Aorta (tissue), 5 donors: ENCODE measurements at regions not wholly inside any gene's neighbourhood (a gene's known extent, or its start where the extent isn't known, plus 50 kb on each side); places are given as distances from the start of the nearest gene placed in this dataset.

ENCODE experiments used
- ATAC-seq: fragments of 200-7000 bp; cut with Tn5 transposase; one replicate; pipeline ENCODE4 v1.9.1; 2022; ENCODE audit warnings: moderate library complexity; ENCODE audit not compliant: low FRiP score
- DNase-seq, 2 donors: peaks; one replicate each; pipeline ENCODE4 v3.0.0-alpha.2; 2020
- H3K27ac ChIP-seq, 2 donors: one replicate each; pipeline ENCODE4 v1.5.1; 2013; ENCODE audit warnings: low read length in 2 of 2, mild to moderate bottlenecking in 2 of 2, moderate library complexity in 2 of 2, control low read depth in 1 of 2, inconsistent platforms in 1 of 2, low read depth in 1 of 2
- H3K27me3 ChIP-seq, 2 donors: one replicate each; pipeline ENCODE4 v1.6.1; 2013; ENCODE audit warnings: control low read depth in 1 of 2, low read length in 1 of 2, mild to moderate bottlenecking in 1 of 2, moderate library complexity in 1 of 2; ENCODE audit not compliant: insufficient read depth in 2 of 2, control insufficient read depth in 1 of 2
- H3K36me3 ChIP-seq, 2 donors: one replicate each; pipeline ENCODE4 v1.6.1; 2013; ENCODE audit warnings: control low read depth in 1 of 2, low read length in 1 of 2, mild to moderate bottlenecking in 1 of 2; ENCODE audit not compliant: insufficient read depth in 2 of 2, control insufficient read depth in 1 of 2
- H3K4me1 ChIP-seq, 2 donors: one replicate each; pipeline ENCODE4 v1.6.1; 2013; ENCODE audit warnings: low read length in 2 of 2, control low read depth in 1 of 2, mild to moderate bottlenecking in 1 of 2, moderate library complexity in 1 of 2; ENCODE audit not compliant: insufficient read depth in 2 of 2, control insufficient read depth in 1 of 2
- H3K4me3 ChIP-seq, 2 donors: one replicate each; pipeline ENCODE4 v1.5.1; 2013; ENCODE audit warnings: low read length in 2 of 2, control low read depth in 1 of 2, mild to moderate bottlenecking in 1 of 2
- H3K9me3 ChIP-seq: one replicate; pipeline ENCODE4 v1.6.1; 2013; ENCODE audit warnings: mild to moderate bottlenecking, low read length; ENCODE audit not compliant: control insufficient read depth
- WGBS, 2 donors: extraction: QIAGEN DNeasy Blood & Tissue Kit; methylation state at CpG; one replicate each; pipeline ENCODE4 v1.1.7; 2013; 5-methylcytosine and 5-hydroxymethylcytosine counted together
- intact Hi-C, 2 donors: fragments of 100-400 bp; cut with DNase I; formaldehyde crosslinking; loops; one replicate each; pipeline versions ENCODE4 v1.14.2 to v1.15.0; 2022
- donor health status: healthy with polysubstance abuse.
- donor health status: Bipolar disorder and iron deficiency.
- donor health status: DM: no; HTN: no; CAD: no.
- donor health status: DM: no; HTN: no; CAD: no.
- donor health status: DM: yes; HTN: yes; CAD: no.

- Histone ChIP-seq H3K27me3 (peaks cover 0 to 4% of the 10 kb centered on the region in 2 donors), H3K9me3 (peaks cover 4% of the 10 kb centered on the region), H3K4me3 (no peak overlapping the region), H3K36me3 (no peaks in the 10 kb centered on the region), H3K27ac (no peak overlapping the region), H3K4me1 (no peaks in the 10 kb centered on the region)
- 72 to 80% methylated on average over 5 of the region's 5 CpGs for WGBS, 2 donors
- intact Hi-C loops, result no loop called here
- DNase-seq, result no peak
- no peak for ATAC-seq
Measured at GRCh38 chr11:112858289-112859023, 102.8 kb upstream of the NCAM1 start.

GRCh38 chr11:112859787-112860186, 101.4 kb upstream of the NCAM1 start:
- H3K4me1 ChIP-seq, result no peaks in the 10 kb centered on the region
- ATAC-seq, result no peak
- H3K27ac ChIP-seq, result no peak overlapping the region
- no peaks in the 10 kb centered on the region for H3K36me3 ChIP-seq
- peaks cover 0 to 4% of the 10 kb centered on the region in 2 donors for H3K27me3 ChIP-seq
- no peak overlapping the region for H3K4me3 ChIP-seq
- WGBS, 2 donors, result 91 to 96% methylated on average over 3 of the region's 3 CpGs
- intact Hi-C loops, result no loop called here
- no peak for DNase-seq
- peaks cover 4% of the 10 kb centered on the region for H3K9me3 ChIP-seq

GRCh38 chr11:112861356-112861755, 99.9 kb upstream of the NCAM1 start:
- H3K36me3 ChIP-seq, result no peaks in the 10 kb centered on the region
- peaks cover 4% of the 10 kb centered on the region for H3K9me3 ChIP-seq
- ATAC-seq (no peak), DNase-seq (no peak)
- H3K27ac ChIP-seq, result no peak overlapping the region
- H3K4me1 ChIP-seq, result no peaks in the 10 kb centered on the region
- H3K4me3 ChIP-seq, result no peak overlapping the region
- peaks cover 0 to 4% of the 10 kb centered on the region in 2 donors for H3K27me3 ChIP-seq
- intact Hi-C loops, result no loop called here

GRCh38 chr11:112863305-112863704, 97.9 kb upstream of the NCAM1 start:
- Histone ChIP-seq H3K36me3 (no peaks in the 10 kb centered on the region), H3K27me3 (no peaks in the 10 kb centered on the region), H3K4me1 (no peaks in the 10 kb centered on the region), H3K27ac (no peak overlapping the region), H3K9me3 (peaks cover 4% of the 10 kb centered on the region), H3K4me3 (no peak overlapping the region)
- ATAC-seq, result no peak
- intact Hi-C loops, result no loop called here
- 56 to 60% methylated on average over 1 of the region's 1 CpG for WGBS, 2 donors
- no peak for DNase-seq

DNA sequence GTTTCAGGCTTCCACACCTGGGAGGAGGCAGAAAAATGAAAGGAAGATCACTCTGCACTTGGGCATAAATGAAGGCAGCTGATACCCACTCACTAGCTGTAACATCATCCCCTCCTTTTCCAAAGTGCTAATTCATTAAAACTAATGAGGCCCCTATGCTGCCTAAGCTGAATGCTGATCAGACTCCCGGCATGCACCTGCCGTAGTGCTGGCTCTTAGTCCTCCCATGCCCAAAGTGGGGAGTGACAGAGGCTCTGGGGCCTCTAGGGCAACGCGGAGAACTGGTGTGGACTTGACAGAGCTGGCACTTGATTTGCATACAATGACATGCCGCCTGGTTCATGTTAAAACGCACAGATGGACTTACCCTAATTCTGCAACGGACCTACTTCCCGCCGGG, 96.5 kb upstream of the NCAM1 start:
- WGBS, 2 donors, result 88 to 90% methylated on average over 9 of the region's 9 CpGs
- Histone ChIP-seq H3K4me1 (no peaks in the 10 kb centered on the region), H3K36me3 (no peaks in the 10 kb centered on the region), H3K27me3 (no peaks in the 10 kb centered on the region), H3K27ac (no peak overlapping the region), H3K9me3 (peaks cover 2% of the 10 kb centered on the region), H3K4me3 (no peak overlapping the region)
- intact Hi-C loops, result no loop called here
- DNase-seq (no peak), ATAC-seq (no peak)

DNA sequence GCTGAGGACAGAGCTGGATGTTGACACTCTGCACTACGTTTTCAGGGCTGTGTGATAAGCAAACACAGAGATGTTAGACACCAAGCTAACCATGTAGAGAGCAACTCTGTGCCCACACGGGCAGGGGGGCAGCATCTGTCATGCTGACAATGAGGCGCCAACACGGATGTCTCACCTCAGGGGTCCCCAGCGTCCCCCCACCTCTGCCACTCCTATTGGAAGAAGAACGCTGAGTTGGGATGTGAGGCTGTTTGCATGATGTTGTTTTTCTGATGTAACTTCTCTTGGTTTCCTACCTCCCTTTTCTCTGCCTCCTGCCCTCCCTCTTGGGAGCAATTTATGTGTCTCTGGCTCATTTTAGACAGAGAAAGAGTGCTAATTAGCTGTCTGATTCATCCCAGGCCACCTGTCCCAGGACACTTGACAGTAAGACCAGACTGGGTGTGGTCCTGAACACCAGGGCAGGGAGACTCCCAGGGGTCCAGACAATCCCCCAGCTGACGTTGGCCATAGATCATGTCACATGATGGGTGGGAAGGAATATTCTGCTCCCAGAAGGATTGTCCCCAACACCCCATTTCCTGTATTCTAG, 89.2 kb upstream of the NCAM1 start:
- intact Hi-C loops, result no loop called here
- no peak for ATAC-seq
- WGBS, 2 donors, result 38 to 40% methylated on average over 7 of the region's 7 CpGs

DNA sequence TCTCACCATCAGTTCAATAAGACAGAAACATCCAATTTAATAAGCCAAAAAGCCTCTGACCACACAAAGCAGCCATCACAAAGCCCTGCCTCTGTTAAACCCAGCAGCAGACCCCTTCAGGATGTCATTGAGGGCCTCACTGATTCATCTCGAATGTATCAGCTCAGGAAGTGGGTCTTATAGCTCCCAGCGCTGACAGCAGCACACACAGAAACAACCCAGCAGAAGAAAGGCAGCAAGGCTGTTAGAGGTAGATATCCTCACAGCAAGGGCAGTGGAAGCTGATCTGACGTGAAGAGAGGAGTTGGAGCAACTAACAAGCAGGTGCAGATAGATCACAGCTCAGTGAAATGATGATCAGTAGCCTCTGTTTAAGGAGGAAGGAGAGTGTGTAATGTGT, 86.2 kb upstream of the NCAM1 start:
- no peak for ATAC-seq
- Histone ChIP-seq H3K4me3 (no peak overlapping the region), H3K27ac (no peak overlapping the region), H3K4me1 (no peaks in the 10 kb centered on the region), H3K36me3 (no peaks in the 10 kb centered on the region), H3K9me3 (no peaks in the 10 kb centered on the region), H3K27me3 (no peaks in the 10 kb centered on the region)
- WGBS, 2 donors, result 72 to 74% methylated on average over 3 of the region's 3 CpGs
- intact Hi-C loops, result no loop called here
- no peak for DNase-seq

More for the DNA sequence above, 89.2 kb upstream of the NCAM1 start:
- Histone ChIP-seq H3K36me3 (no peaks in the 10 kb centered on the region), H3K4me1 (no peaks in the 10 kb centered on the region), H3K27me3 (no peaks in the 10 kb centered on the region), H3K27ac (no peak overlapping the region), H3K9me3 (no peaks in the 10 kb centered on the region), H3K4me3 (no peak overlapping the region)
- DNase-seq, result no peak

- no peak for DNase-seq
- Histone ChIP-seq H3K27me3 (no peaks in the 10 kb centered on the region), H3K36me3 (no peaks in the 10 kb centered on the region), H3K9me3 (no peaks in the 10 kb centered on the region), H3K4me3 (no peak overlapping the region), H3K4me1 (no peaks in the 10 kb centered on the region), H3K27ac (no peak overlapping the region)
- intact Hi-C loops, result no loop called here
- WGBS, 2 donors, result 50 to 60% methylated on average over 11 of the region's 11 CpGs
- no peak for ATAC-seq
Measured at GRCh38 chr11:112877581-112877980, 83.6 kb upstream of the NCAM1 start.

DNA sequence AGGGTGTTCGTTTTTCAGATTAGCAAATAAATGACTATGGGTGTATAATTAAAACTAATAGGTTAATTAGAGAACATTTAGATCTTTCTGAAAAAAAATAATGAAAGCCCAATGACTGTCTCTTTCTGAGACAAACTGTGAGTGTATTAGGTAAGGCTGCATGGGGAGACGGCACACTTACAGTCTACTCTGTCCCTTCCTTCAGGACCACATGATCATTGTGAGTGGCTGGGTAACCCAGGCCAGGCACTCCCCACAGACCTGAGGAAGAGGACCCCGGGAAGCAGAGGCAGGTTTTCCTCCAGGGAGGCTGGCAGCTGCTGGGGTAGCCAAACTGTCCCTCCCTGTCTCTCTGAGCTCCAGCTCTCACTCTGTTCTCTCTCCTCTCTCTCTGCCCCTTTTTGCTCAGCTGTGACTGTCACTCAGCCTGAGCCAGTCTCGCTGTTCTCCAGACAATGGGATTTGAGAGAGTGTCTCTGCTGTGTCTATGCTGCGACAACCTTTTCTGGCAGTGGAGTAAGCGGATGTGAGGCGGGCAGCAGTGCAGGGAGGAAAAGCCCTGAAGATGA, 83.1 kb upstream of the NCAM1 start:
- intact Hi-C loops, result no loop called here
- no peak overlapping the region for H3K27ac ChIP-seq
- no peak overlapping the region for H3K4me3 ChIP-seq
- H3K9me3 ChIP-seq, result no peaks in the 10 kb centered on the region
- DNase-seq (no peak), ATAC-seq (no peak)
- peaks cover 0 to 2% of the 10 kb centered on the region in 2 donors for H3K4me1 ChIP-seq
- no peaks in the 10 kb centered on the region for H3K36me3 ChIP-seq
- 76 to 79% methylated on average over 7 of the region's 7 CpGs for WGBS, 2 donors
- H3K27me3 ChIP-seq, result no peaks in the 10 kb centered on the region
